Esophagus squamous epithelium (tissue), 5 donors: ENCODE measurements at regions not wholly inside any gene's neighbourhood (a gene's known extent, or its start where the extent isn't known, plus 50 kb on each side); places are given as distances from the start of the nearest gene placed in this dataset.
"Not testable (repeated sequence)": the region's sequence is repeated elsewhere in the genome, so short reads cannot be mapped to it uniquely, and the experiment has no call there.

ENCODE experiments used
- DNase-seq: peaks from one replicate; lab custom pipeline; 2025; lab: John Stamatoyannopoulos, UW
- H3K27ac ChIP-seq, 4 donors: fragments of 200-600 bp; sonication (generic); one replicate each; pipeline ENCODE4 v1.5.1; 2016 to 2019; ENCODE audit warnings: mild to moderate bottlenecking in 1 of 4
- H3K27me3 ChIP-seq, 4 donors: fragments of 200-600 bp; sonication (generic); 1 replicate in 3 of 4; 2 replicates in 1 of 4; pipeline versions ENCODE4 v1.5.1 to v1.6.0; 2017 to 2021; ENCODE audit warnings: antibody characterized with exemption in 1 of 4
- H3K36me3 ChIP-seq, 3 donors: fragments of 200-600 bp; sonication (generic); one replicate each; pipeline ENCODE4 v1.5.1; 2016 to 2019
- H3K4me1 ChIP-seq, 3 donors: fragments of 200-600 bp; sonication (generic); one replicate each; pipeline ENCODE4 v1.5.1; 2017 to 2019
- H3K4me3 ChIP-seq, 4 donors: fragments of 200-600 bp; sonication (generic); 1 replicate in 3 of 4; 2 replicates in 1 of 4; pipeline ENCODE4 v1.5.1; 2016 to 2019; ENCODE audit warnings: mild to moderate bottlenecking in 2 of 4, moderate library complexity in 1 of 4
- H3K9me3 ChIP-seq, 3 donors: fragments of 200-600 bp; sonication (generic); one replicate each; pipeline ENCODE4 v1.5.1; 2016 to 2019
- CTCF ChIP-seq, 6 experiments: fragments of 450-650 bp in 4 of 6; fragments of 200-600 bp in 2 of 6; sonication (generic) in 2 of 6; IDR thresholded peaks; one replicate each; pipeline ENCODE4 v1.5.1; 2016 to 2019; ENCODE audit warnings: antibody characterized with exemption in 6 of 6, mild to moderate bottlenecking in 4 of 6, moderate library complexity in 4 of 6
- POLR2A ChIP-seq, 4 donors: fragments of 450-650 bp; IDR thresholded peaks; one replicate each; pipeline ENCODE4 v1.6.1; 2017; ENCODE audit warnings: antibody characterized with exemption in 4 of 4, mild to moderate bottlenecking in 4 of 4, moderate library complexity in 3 of 4
- WGBS, 2 donors: methylation state at CpG; one replicate each; pipeline ENCODE4 v1.1.5; 2018; 5-methylcytosine and 5-hydroxymethylcytosine counted together
- intact Hi-C: fragments of 100-400 bp; cut with DNase I; formaldehyde crosslinking; loops from one replicate; pipeline ENCODE4 v1.15.0; 2022
- donor health status: DM: yes; HTN: yes; CAD: no.

DNA sequence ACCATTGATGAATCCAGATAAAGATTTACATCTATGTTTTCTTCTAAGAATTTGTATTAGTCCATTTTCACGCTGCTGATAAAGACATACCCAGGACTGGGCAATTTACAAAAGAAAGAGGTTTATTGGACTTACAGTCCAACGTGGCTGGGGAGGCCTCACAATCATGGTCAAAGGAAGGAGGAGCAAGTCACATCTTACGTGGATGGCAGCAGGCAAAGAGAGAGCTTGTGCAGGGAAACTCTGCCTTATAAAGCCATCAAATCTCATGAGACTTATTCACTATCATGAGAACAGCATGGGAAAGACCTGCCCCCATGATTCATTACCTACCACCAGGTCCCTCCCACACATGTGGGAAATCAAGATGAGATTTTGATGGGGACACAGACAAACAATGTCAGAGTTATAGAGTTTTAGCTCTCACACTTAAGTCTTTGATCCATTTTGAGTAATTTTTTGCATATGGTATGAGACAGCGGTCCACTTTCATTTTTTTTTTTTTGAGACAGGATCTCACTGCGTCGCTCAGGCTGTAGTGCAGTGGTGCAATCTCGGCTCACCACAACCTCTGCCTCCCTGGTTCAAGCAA lies 53.5 kb upstream of the JADE2 start:
- H3K27ac ChIP-seq, H3K9me3 ChIP-seq, intact Hi-C loops, H3K27me3 ChIP-seq, H3K36me3 ChIP-seq, H3K4me3 ChIP-seq, DNase-seq: not testable (repeated sequence)
- 78% methylated on average over 7 of the region's 7 CpGs for WGBS, 2 donors
- peaks cover 4 to 10% (median 8%) of the 10 kb centered on the region in 3 donors for H3K4me1 ChIP-seq

DNA sequence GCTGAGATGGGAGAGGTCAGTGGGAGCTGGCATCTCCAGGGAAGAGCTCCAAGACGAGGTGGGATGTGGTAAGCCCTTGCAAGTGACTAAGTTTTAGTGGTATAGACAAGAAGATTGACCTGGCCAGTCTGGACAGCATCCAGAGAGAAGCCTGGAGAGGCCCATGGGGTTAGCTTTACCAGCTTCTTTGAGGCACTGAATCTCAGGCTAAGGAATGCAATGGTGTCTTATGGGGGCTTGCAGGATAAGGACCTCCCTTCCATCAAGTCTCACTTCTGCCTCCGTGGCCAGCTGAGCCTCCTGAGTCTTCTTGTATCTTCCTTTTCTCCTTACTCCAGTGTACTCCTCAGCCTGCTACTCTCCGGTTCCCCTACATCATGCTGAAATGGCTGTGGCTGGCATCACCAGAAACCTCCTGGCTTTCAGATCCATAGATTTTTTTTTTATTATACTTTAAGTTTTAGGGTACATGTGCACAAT lies 56.5 kb upstream of the JADE2 start:
- Histone ChIP-seq H3K4me1 (peaks cover 25 to 40% (median 32%) of the 10 kb centered on the region in 3 donors), H3K4me3 (no peak overlapping the region), H3K27ac (no peak overlapping the region), H3K9me3 (no peaks in the 10 kb centered on the region), H3K27me3 (no peaks in the 10 kb centered on the region), H3K36me3 (no peaks in the 10 kb centered on the region)
- intact Hi-C loops = no loop called here
- DNase-seq = no peak
- TF ChIP-seq CTCF (IDR thresholded peaks at IDR 0.05) (no peak), POLR2A (IDR thresholded peaks at IDR 0.05) (no peak)
- 54 to 58% methylated on average over 3 of the region's 3 CpGs for WGBS, 2 donors

GRCh38 chr5:134467231-134467630 lies 55.5 kb upstream of the CDKN2AIPNL start:
- H3K36me3 ChIP-seq = no peaks in the 10 kb centered on the region
- peaks cover 25 to 44% (median 32%) of the 10 kb centered on the region in 3 donors for H3K4me1 ChIP-seq
- WGBS, 2 donors = 77 to 80% methylated on average over 6 of the region's 6 CpGs
- peak overlapping the region in 2 of 4 donors; percentile 49 to 70 for H3K4me3 ChIP-seq
- no peaks in the 10 kb centered on the region for H3K27me3 ChIP-seq
- intact Hi-C loops = no loop called here
- TF ChIP-seq POLR2A (IDR thresholded peaks at IDR 0.05) = no peak
- TF ChIP-seq CTCF (IDR thresholded peaks at IDR 0.05) = no peak
- no peaks in the 10 kb centered on the region for H3K9me3 ChIP-seq
- H3K27ac ChIP-seq = peak overlapping the region; percentile 88 to 97 (median 92)
- no peak for DNase-seq

- Histone ChIP-seq H3K4me1 (peaks cover 25 to 44% (median 32%) of the 10 kb centered on the region in 3 donors), H3K9me3 (no peaks in the 10 kb centered on the region), H3K36me3 (no peaks in the 10 kb centered on the region), H3K27ac (peak overlapping the region; percentile 88 to 97 (median 92)), H3K27me3 (no peaks in the 10 kb centered on the region), H3K4me3 (peak overlapping the region; percentile 31 to 70 (median 54))
- whole genome bisulfite sequencing, 2 donors = 3 to 18% methylated on average over 6 to 14 of the region's 26 CpGs
- intact Hi-C loops = no loop called here
- peak in 1 of 4 donors; percentile 39 for TF ChIP-seq POLR2A (IDR thresholded peaks at IDR 0.05)
- peak in 2 of 6 experiments; percentile 3 to 11 for TF ChIP-seq CTCF (IDR thresholded peaks at IDR 0.05)
- DNase-seq = peak; percentile 67
These were observed 54.8 kb upstream of the CDKN2AIPNL start for GRCh38 chr5:134466241-134467069.

- intact Hi-C loops = no loop called here
- WGBS, 2 donors = 2 to 7% methylated on average over 3 to 11 of the region's 31 CpGs
- Histone ChIP-seq H3K27me3 (no peaks in the 10 kb centered on the region), H3K36me3 (no peaks in the 10 kb centered on the region), H3K9me3 (no peaks in the 10 kb centered on the region), H3K4me1 (peaks cover 25 to 44% (median 32%) of the 10 kb centered on the region in 3 donors), H3K4me3 (peak overlapping the region; percentile 31 to 70 (median 54)), H3K27ac (peak overlapping the region; percentile 88 to 97 (median 92))
- TF ChIP-seq CTCF (IDR thresholded peaks at IDR 0.05) (peak in 1 of 6 experiments; percentile 3), POLR2A (IDR thresholded peaks at IDR 0.05) (peak in 2 of 4 donors; percentile 30 to 79)
- peak; percentile 33 for DNase-seq
These were observed 54.1 kb upstream of the CDKN2AIPNL start for GRCh38 chr5:134465816-134466240.
